ENCODE measurements at regions not wholly inside any gene's neighbourhood (a gene's known extent, or its start where the extent isn't known, plus 50 kb on each side); places are given as distances from the start of the nearest gene placed in this dataset.

DNA sequence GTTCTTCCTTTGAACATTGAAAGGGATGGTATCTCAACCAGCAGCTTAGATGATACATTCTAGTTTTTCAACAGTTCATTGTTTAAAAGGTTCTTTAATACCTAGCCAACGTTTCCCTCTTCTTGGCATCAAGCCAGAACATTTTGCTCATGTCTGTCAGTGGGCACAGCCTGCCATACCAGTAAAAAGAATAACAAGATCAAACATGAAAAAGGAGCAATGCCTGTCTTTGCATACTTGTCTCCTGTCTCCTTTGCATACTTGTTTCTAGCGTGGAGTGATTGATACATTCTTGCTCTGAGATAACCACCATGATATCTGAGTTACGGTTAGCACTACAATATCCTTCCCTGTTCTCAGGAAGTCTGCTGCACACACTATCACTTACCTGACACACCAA is 248.6 kb upstream of the DAPK1 start:
- no peak for DNase-seq (ENCODE audit: low spot score)
- H3K27ac Mint-ChIP-seq (ENCODE audit: unreplicated experiment), result no peak overlapping the region
- TF ChIP-seq, protein P1, sequence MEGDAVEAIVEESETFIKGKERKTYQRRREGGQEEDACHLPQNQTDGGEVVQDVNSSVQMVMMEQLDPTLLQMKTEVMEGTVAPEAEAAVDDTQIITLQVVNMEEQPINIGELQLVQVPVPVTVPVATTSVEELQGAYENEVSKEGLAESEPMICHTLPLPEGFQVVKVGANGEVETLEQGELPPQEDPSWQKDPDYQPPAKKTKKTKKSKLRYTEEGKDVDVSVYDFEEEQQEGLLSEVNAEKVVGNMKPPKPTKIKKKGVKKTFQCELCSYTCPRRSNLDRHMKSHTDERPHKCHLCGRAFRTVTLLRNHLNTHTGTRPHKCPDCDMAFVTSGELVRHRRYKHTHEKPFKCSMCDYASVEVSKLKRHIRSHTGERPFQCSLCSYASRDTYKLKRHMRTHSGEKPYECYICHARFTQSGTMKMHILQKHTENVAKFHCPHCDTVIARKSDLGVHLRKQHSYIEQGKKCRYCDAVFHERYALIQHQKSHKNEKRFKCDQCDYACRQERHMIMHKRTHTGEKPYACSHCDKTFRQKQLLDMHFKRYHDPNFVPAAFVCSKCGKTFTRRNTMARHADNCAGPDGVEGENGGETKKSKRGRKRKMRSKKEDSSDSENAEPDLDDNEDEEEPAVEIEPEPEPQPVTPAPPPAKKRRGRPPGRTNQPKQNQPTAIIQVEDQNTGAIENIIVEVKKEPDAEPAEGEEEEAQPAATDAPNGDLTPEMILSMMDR (IDR thresholded peaks at IDR 0.05), result no peak
- no peaks in the 10 kb centered on the region for H3K36me3 Mint-ChIP-seq (ENCODE audit: low read depth)
- peaks cover 3% of the 10 kb centered on the region for H3K4me1 Mint-ChIP-seq (ENCODE audit: low read depth)
- H3K4me3 Mint-ChIP-seq (ENCODE audit: unreplicated experiment), result no peak overlapping the region
- peaks cover 3% of the 10 kb centered on the region for H3K9me3 Mint-ChIP-seq (ENCODE audit: low read depth)
- no peaks in the 10 kb centered on the region for H3K27me3 Mint-ChIP-seq (ENCODE audit: low read depth)

DNA sequence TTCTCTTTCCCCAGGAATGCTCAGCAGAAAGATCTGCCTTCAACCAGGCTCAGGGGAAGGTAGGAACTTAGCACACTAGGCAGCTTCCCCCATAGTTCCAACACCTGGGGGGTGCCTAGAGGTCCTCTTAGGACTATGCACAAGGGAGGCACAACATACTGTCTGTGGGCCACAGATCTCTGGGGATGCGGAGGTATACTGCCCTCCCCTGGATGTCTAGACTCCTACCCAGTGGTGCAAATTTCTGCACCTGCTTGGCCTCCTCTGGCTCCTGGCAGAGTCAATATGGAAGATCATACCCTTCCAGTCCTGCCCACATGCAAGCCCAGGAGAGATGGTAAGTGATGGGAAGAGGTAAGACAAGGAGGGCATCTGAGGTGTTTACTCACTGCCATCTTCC is 247.5 kb upstream of the DAPK1 start:
- Mint-ChIP-seq H3K4me3 (ENCODE audit: unreplicated experiment) (no peak overlapping the region), H3K4me1 (ENCODE audit: low read depth) (peaks cover 7% of the 10 kb centered on the region), H3K9me3 (ENCODE audit: low read depth) (peaks cover 3% of the 10 kb centered on the region), H3K36me3 (ENCODE audit: low read depth) (no peaks in the 10 kb centered on the region), H3K27ac (ENCODE audit: unreplicated experiment) (no peak overlapping the region), H3K27me3 (ENCODE audit: low read depth) (no peaks in the 10 kb centered on the region)
- no peak for DNase-seq (ENCODE audit: low spot score)
- TF ChIP-seq, protein P1 (IDR thresholded peaks at IDR 0.05), result peak; percentile 13

DNA sequence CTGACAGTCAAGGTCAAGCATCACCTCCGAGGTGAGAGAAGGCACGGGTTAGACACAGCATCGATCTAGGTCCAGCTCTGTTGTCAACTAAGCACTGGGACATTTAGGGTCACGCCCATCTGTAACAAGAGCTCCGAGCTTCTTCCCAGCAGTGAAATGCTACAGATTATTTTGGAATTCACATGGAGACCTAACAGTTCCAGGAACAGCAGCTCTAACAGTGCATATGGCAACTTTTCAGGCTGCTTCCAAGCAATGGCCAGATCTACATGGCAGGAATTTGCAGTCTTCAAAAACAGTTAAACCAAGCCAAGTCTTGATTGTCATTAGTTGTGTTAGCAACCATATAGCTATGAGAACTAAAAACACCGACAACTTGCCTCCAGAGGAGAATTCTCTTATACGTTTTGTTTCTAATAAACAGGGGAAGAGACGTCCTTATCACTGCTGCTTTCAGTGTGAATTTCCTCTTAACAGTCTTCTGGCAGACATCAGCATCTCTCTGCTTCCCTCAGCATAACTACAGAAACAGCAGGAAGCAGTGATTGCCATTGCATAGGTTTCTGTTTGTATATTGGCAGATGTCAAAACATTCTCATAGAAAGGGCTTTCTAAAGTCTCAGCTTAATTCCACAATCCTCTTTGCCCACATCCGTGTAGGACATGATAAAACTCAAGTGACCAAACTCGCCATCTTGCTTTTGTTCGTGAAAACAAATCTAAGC is 242.1 kb upstream of the DAPK1 start:
- peak overlapping the region; percentile 53 for H3K27ac Mint-ChIP-seq (ENCODE audit: unreplicated experiment)
- TF ChIP-seq, protein P1 (IDR thresholded peaks at IDR 0.05), result no peak
- no peak overlapping the region for H3K4me3 Mint-ChIP-seq (ENCODE audit: unreplicated experiment)
- H3K36me3 Mint-ChIP-seq (ENCODE audit: low read depth), result no peaks in the 10 kb centered on the region
- H3K27me3 Mint-ChIP-seq (ENCODE audit: low read depth), result no peaks in the 10 kb centered on the region
- DNase-seq (ENCODE audit: low spot score), result no peak
- peaks cover 48% of the 10 kb centered on the region for H3K4me1 Mint-ChIP-seq (ENCODE audit: low read depth)
- no peaks in the 10 kb centered on the region for H3K9me3 Mint-ChIP-seq (ENCODE audit: low read depth)

DNA sequence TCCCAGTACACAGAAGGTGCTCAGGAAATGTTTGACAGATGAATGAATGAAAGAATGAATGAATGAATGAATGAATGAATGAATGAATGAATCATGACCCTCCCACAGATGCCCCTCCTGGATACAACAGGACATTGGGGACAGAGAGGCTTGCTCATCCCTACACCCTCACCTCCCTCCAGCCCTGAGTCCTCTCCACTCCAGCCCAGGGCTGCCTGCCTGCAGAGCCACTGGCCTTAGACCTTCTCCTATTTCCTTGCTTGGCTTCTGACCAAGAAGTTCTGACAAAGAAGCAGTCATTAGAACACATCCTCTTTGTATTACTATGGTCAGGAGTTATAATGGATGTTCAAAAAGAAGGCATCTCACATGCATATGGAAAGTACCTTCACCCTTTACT is 240.7 kb upstream of the DAPK1 start:
- Mint-ChIP-seq H3K4me1 (ENCODE audit: low read depth) (peaks cover 45% of the 10 kb centered on the region), H3K27me3 (ENCODE audit: low read depth) (no peaks in the 10 kb centered on the region), H3K27ac (ENCODE audit: unreplicated experiment) (no peak overlapping the region), H3K9me3 (ENCODE audit: low read depth) (peaks cover 4% of the 10 kb centered on the region), H3K36me3 (ENCODE audit: low read depth) (peaks cover 2% of the 10 kb centered on the region), H3K4me3 (ENCODE audit: unreplicated experiment) (no peak overlapping the region)
- DNase-seq (ENCODE audit: low spot score), result no peak
- TF ChIP-seq, protein P1 (IDR thresholded peaks at IDR 0.05), result no peak

DNA sequence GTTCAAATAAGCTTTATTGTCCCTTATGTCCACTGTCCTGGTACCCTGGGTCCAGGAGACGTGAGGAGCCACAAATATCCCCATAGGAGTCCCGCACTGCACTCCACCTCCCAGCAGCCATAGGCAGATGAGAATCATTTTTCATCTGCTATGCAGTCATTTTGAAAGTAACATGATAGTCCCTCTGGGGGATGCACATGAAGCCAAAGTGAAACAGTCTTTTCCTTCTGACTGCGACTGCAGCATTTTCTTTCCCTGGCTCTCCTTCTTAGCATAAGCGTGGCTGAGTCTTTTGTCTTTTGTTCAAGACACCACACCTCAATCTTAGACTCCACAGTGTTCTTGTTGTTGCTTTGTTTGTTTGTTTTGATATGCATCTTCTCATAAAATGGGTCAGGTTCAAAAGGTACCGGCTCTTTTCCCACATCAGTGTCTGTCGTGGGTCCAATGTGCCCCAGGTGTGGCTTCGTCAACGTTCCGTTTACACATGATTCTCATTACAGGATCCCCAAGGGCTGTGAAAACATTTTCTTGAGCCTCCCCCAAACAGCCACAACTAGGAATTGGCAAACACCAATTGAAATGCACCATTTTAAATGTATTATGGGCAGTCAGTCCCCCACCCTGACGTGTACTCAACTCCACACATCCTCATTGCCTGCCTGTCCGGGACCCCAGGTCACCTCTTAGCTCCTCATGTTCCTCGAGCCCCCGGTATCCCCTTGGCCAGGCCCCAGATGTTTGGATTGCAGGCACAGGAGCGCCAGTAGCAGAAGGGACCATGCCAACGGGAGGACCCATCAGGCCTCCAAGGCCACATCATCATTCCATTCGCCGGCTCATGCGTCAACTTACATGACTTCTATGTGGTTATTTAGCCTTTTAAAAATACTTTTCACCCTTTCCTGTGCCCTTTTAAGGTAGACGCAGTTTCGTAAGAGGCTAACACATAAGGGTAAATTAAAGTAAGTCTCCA is 237.8 kb upstream of the DAPK1 start:
- no peak for DNase-seq (ENCODE audit: low spot score)
- peak overlapping the region; percentile 65 for H3K27ac Mint-ChIP-seq (ENCODE audit: unreplicated experiment)
- H3K27me3 Mint-ChIP-seq (ENCODE audit: low read depth), result no peaks in the 10 kb centered on the region
- peak overlapping the region; percentile 1 for H3K4me3 Mint-ChIP-seq (ENCODE audit: unreplicated experiment)
- peaks cover 45% of the 10 kb centered on the region for H3K4me1 Mint-ChIP-seq (ENCODE audit: low read depth)
- peaks cover 2% of the 10 kb centered on the region for H3K36me3 Mint-ChIP-seq (ENCODE audit: low read depth)
- peaks cover 6% of the 10 kb centered on the region for H3K9me3 Mint-ChIP-seq (ENCODE audit: low read depth)
- TF ChIP-seq, protein P1 (IDR thresholded peaks at IDR 0.05), result no peak

Data from chondrocyte (in vitro differentiated cells).